ENCODE measurements at regions not wholly inside any gene's neighbourhood (a gene's known extent, or its start where the extent isn't known, plus 50 kb on each side); places are given as distances from the start of the nearest gene placed in this dataset.
A peak's percentile ranks its signal among the peaks of the same experiment; 100 is the strongest.

GRCh38 chr4:104818579-104818978, 323.9 kb upstream of the CXXC4 start:
- no peak overlapping the region for H3K4me3 ChIP-seq (ENCODE audit: low read depth, low read length)
- TF ChIP-seq CTCF (IDR thresholded peaks at IDR 0.05; ENCODE audit: low read depth, low read length): no peak

- no peak overlapping the region for H3K4me3 ChIP-seq (ENCODE audit: low read depth, low read length)
- TF ChIP-seq CTCF (IDR thresholded peaks at IDR 0.05; ENCODE audit: low read depth, low read length): no peak
These were observed 320.5 kb upstream of the TET2 start for GRCh38 chr4:104826171-104826570.

- no peak for TF ChIP-seq CTCF (IDR thresholded peaks at IDR 0.05; ENCODE audit: low read depth, low read length)
- H3K4me3 ChIP-seq (ENCODE audit: low read depth, low read length): no peak overlapping the region
These were observed 316.9 kb upstream of the TET2 start for GRCh38 chr4:104829761-104830160.

GRCh38 chr4:104848597-104849225, 298.0 kb upstream of the TET2 start:
- TF ChIP-seq CTCF (IDR thresholded peaks at IDR 0.05; ENCODE audit: low read depth, low read length): no peak
- no peak overlapping the region for H3K4me3 ChIP-seq (ENCODE audit: low read depth, low read length)

- H3K4me3 ChIP-seq (ENCODE audit: low read depth, low read length): no peak overlapping the region
- TF ChIP-seq CTCF (IDR thresholded peaks at IDR 0.05; ENCODE audit: low read depth, low read length): no peak
These were observed 287.0 kb upstream of the TET2 start for GRCh38 chr4:104859601-104860237.

- TF ChIP-seq CTCF (IDR thresholded peaks at IDR 0.05; ENCODE audit: low read depth, low read length): peak; percentile 55; the same call in 1 of the 2 replicates
- H3K4me3 ChIP-seq (ENCODE audit: low read depth, low read length): no peak overlapping the region
These were observed 286.2 kb upstream of the TET2 start for GRCh38 chr4:104860238-104861123.

- no peak for TF ChIP-seq CTCF (IDR thresholded peaks at IDR 0.05; ENCODE audit: low read depth, low read length)
- no peak overlapping the region for H3K4me3 ChIP-seq (ENCODE audit: low read depth, low read length)
These were observed 279.9 kb upstream of the TET2 start for GRCh38 chr4:104866809-104867208.

All from WI38 (cell line).